ENCODE measurements at regions not wholly inside any gene's neighbourhood (a gene's known extent, or its start where the extent isn't known, plus 50 kb on each side); places are given as distances from the start of the nearest gene placed in this dataset.

- TF ChIP-seq CTCF (conservative IDR thresholded peaks at IDR 0.05; ENCODE audit: low read depth, low read length) (no peak), CHD1 (IDR thresholded peaks at IDR 0.05; ENCODE audit: low read depth, low read length) (no peak), MAFK (IDR thresholded peaks at IDR 0.05; ENCODE audit: low read depth, low read length) (no peak), ELK1 (IDR thresholded peaks at IDR 0.05; ENCODE audit: borderline replicate concordance, low read depth, low read length) (no peak), POLR2A (IDR thresholded peaks at IDR 0.05; ENCODE audit: low read depth, low read length) (no peak), CEBPB (IDR thresholded peaks at IDR 0.05; ENCODE audit: low read depth, low read length) (no peak), SMC3 (IDR thresholded peaks at IDR 0.05; ENCODE audit: low read depth, low read length) (no peak), RAD21 (IDR thresholded peaks at IDR 0.05; ENCODE audit: low read length) (no peak), USF2 (IDR thresholded peaks at IDR 0.05; ENCODE audit: low read depth, low read length) (no peak), FOS (IDR thresholded peaks at IDR 0.05; ENCODE audit: low read depth, low read length) (no peak), MXI1 (IDR thresholded peaks at IDR 0.05; ENCODE audit: borderline replicate concordance, low read depth, low read length) (no peak)
Measured at GRCh38 chr11:97743205-97743742, 1277.5 kb upstream of the CNTN5 start.

Data from IMR-90 (cell line).